Activated CD4-positive, alpha-beta T cell treated with anti-CD3 and anti-CD28 coated beads, Interleukin-10, Interleukin-2, amounts not matched to agents 100 ng/mL and 50 ng/mL, durations not matched to agents 16 hours and 8 hours (primary cell): ENCODE measurements at regions not wholly inside any gene's neighbourhood (a gene's known extent, or its start where the extent isn't known, plus 50 kb on each side); places are given as distances from the start of the nearest gene placed in this dataset.
A peak's percentile ranks its signal among the peaks of the same experiment; 100 is the strongest.

Experiments used
- DNase-seq: peaks from one replicate; pipeline ENCODE4 v3.0.0-alpha.2; 2020

DNA sequence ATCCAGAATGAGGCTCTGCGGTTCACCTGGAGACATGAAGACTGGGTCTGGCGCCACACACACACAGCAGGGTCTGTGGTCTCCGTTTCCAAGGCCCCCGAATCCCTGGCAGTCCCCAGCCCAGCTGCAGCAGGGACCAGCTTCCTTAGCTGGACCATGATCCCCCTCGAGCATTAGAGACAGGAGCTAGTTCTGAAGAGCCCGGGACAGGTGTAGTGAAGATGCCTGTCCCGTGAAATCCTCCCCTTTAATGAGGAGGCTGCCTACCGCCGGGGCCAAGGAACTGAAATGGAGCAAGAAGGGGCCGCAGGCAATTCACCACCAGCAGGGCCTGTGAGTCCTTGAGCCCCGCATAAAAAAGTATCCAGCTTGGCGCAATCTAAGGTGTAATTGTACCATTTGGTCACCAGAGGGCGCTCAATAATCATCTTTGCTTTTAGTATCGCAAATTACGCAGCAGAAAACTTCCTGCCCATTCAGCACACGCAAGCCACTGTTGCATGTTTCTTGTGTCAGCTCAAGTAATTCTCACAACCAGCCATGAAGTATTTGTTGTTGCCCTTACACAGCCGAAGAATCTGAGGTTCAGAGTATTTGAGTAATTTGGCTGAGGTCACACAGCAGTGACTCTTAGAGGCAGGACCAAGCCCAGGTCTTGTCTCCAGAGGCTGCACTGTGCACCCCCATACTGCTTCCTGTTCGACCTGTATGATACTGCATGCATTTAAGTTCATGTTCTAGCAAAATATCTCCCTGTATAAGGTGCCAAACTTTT lies 54.3 kb upstream of the PPP2R5C start:
- peak; percentile 86 for DNase-seq

DNA sequence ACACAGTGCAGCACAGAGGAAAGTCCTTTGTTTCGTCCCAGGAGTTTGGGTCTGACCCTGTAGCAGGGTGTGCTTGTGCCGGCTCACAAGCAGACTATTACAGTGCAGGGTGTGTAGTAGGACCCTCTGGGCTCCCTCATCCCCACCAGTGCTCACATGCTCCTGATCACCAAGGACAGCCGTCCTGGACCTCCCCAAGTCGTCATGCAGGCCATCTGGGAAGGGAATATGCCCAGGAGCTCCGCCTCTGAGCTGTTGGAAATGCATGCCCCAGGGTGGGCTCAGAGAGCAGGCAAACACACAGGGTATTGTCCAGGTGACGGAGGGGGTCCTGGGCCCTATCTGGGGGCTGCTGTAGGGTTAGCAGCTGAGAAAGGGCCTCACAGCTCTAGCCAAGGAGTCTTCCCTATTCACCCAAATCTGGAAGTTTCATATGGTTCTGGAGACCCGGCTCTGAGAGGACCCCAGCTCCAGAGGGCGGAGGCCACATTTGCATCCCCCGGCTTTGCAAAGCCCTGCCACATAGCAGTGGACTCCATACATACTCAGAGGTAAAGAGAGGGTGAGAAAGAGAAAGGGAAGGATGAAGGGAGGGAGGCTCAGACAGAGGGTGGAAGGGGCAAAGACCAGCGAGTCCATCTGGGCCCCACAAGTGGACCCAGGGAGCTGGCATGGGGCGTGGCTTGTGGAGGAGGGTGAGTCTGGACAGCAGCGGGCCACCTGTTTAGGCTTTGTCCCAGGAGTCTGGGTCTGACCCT lies 53.5 kb upstream of the PPP2R5C start:
- no peak for DNase-seq

DNA sequence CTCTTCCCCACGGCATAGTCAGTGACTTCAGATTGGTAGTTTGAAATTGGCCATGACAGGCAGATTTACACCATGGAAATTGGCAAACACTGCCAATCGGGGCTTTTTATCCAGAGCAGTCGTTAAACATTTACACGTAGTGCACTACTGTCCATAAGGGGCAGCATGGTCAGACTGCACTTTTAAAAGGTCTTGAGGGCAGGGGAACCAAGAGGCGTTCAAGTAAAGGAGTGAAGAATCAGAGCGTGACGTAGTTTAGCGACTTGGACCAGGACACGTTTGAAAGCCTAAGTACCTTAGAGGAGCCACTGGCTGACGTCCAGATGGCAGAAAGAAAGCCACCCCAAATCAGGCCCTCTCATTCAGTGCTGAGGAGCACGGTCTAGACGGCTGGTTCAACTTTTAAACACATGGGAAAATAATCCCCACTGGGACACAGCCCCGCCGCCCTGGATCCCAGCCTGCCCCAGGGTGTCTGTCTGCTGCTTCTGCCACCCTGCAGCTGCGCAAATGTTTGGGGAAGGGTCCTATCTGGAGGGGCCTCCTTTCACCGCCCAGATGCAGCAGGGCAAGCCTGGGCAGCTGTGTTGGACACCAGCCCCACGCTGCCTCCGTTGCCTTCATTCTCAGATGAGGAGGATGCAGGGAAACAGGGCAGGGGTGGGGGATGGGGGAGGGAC lies 52.5 kb upstream of the PPP2R5C start:
- no peak for DNase-seq

DNA sequence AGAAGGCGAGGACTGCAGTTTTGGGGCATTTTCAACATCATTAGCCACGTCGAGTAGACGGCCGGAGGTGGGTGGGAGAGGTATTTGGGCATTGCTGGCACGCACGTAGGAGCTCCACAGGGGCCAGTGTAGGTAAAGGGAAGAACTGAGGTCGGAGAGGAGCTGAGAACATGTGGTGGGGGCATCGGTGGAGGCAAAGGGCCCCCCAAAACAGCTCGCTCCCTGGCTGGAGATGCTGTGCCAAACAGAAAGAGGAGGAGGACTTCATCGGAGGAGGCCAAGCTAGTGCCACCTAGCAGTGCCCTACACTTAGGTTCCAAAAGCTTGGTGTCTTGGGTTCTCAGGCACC lies 52.0 kb upstream of the PPP2R5C start:
- DNase-seq, result no peak

DNA sequence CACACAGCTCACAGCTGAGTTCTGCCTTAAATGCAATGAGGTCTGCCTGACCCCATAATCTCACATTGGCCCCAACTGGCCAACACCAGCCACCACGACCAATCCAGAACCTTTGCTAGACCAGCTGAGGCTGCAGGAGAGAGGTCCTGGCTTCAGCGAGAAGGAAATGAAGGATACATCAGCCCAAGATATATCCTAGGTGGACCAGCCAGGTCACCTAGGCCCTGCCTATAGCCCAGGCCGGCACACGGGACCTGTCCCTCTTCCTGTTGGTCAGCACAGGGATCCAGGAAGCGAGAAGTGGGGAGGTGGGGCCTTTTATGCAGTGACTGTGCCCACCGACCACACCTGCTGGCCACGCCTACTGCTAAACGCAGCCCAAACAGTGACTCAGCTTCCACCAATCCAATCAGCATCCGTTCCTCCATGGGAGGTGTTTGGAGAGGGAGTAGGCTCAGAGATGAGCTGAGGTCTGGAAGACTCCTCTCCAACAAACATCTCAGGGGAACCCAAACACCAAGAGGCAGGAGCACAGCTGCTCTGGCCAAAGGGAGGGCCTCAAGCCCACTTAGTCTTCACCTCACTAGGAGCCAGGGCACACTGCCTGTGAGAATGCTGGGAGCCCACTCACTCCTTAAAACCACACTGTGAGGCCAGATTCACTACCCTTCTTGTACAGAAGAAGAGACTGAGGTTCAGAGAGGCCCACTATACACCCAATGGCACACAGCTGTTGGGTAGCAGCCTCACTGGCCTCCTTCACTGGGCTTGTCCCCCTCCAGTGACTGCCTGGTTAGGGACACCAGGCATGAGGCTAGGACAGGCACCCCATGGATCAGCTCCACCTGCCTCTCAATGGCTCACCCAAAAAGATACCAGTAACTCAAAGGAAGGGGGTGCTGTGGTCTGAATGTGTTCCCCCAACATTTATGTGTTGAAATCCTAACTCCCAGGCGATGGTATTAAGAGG lies 51.3 kb upstream of the PPP2R5C start:
- DNase-seq, result no peak

DNA sequence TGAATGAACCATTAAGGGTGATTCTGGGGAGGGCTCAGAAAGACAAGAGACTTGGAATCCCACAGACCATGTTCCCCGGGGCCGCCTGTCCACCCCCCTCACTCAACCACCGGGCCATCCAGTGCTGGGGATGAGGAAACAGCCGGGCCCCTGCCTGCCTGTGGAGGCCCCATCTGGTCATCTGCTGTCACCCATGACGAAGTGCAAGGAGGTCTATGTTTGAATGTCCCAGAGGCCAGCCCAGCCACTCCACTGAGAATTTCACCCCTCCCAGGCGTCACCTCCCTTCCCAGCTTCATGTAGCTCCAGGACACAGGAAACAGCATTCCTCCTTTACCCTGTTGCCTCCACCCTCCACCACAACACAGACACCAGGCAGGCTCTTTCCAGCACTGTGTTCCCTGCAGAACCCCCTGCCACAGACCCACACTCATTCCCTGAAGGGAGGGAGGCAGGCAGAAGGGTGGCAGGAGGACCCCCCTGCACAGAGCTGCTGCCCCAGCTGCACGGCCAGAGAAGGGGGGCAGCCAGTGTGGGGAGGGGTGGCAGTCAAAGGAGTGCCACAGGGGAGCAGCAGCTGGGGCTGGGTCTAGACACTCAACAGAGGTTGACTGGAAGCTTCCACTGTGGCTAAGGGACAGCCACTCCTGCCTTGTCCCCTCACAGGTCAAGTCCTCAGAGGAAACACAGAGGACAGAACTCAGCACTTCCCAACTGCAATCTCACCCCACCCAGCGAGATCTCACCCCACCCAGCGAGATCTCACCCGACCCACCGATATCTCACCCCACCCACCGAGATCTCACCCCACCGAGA lies 50.3 kb upstream of the PPP2R5C start:
- no peak for DNase-seq
